K562 (cell line): ENCODE measurements at regions not wholly inside any gene's neighbourhood (a gene's known extent, or its start where the extent isn't known, plus 50 kb on each side); places are given as distances from the start of the nearest gene placed in this dataset.

Source experiments
- ATAC-seq: fragments of 200-7000 bp; cut with Tn5 transposase; 3 replicates; pipeline ENCODE4 v1.9.1; 2020; ENCODE audit warnings: moderate library complexity
- BruUV-seq: library from RNA; stranded (reverse); fragments of 400-500 nt; replicated peaks from 2 replicates; lab custom pipeline; 2021; lab: Mats Ljungman, UMichigan
- CTCF ChIA-PET: fragments of 300-600 bp; formaldehyde crosslinking; extraction: SDS; loops from one replicate; lab custom pipeline; 2021; ENCODE audit warnings: low intra/inter-chr PET ratio; lab: Yijun Ruan, JAX
- POLR2A ChIA-PET: fragments of 300-600, 350-650 bp; sonication (Branson Sonifier 250); formaldehyde crosslinking; extraction: SDS; loops from one replicate; lab custom pipeline; 2021; ENCODE audit warnings: antibody characterized with exemption, inconsistent platforms; lab: Yijun Ruan, JAX
- DNase-seq, 4 experiments: peaks; one replicate each; pipeline versions ENCODE4 v3.0.0 to v3.0.0-alpha.2; 2011 to 2018; ENCODE audit warnings: low spot score in 3 of 4, mixed read lengths in 3 of 4; ENCODE audit errors: extremely low read depth in 1 of 4
- FAIRE-seq: peaks from 2 replicates; lab custom pipeline; 2011; peaks lifted over from hg19 to GRCh38; lab: Jason Lieb, UNC
- H2AFZ ChIP-seq: 2 replicates; pipeline ENCODE4 v1.6.0; 2011; ENCODE audit warnings: low read depth, low read length, control low read depth, inconsistent platforms
- H3K27ac ChIP-seq: fragments of 200-600 bp; 3 replicates; pipeline ENCODE4 v1.8.0; 2011; ENCODE audit warnings: low read depth, mild to moderate bottlenecking, control low read depth, inconsistent platforms, low read length, moderate library complexity, mixed read lengths; ENCODE audit errors: extremely low read depth
- H3K27me3 ChIP-seq, 2 experiments: fragments of 300-600 bp in 1 of 2; 2 replicates in 1 of 2; 3 replicates in 1 of 2; pipeline versions ENCODE4 v1.6.0 to v1.8.0; 2011; ENCODE audit warnings: inconsistent platforms in 2 of 2, low read length in 2 of 2, mild to moderate bottlenecking in 1 of 2, mixed read lengths in 1 of 2, moderate library complexity in 1 of 2; ENCODE audit not compliant: control insufficient read depth in 2 of 2, insufficient read depth in 2 of 2
- H3K36me3 ChIP-seq: fragments of 300-600 bp; 3 replicates; pipeline ENCODE4 v1.8.0; 2011; ENCODE audit warnings: mild to moderate bottlenecking, low read length, inconsistent platforms; ENCODE audit not compliant: control insufficient read depth, insufficient read depth
- H3K4me1 ChIP-seq, 2 experiments: fragments of 200-600 bp in 1 of 2; replicated peaks in 1 of 2; 2 replicates in 1 of 2; 3 replicates in 1 of 2; pipeline versions ENCODE4 v1.5.1 to v1.8.0; 2011; ENCODE audit warnings: inconsistent platforms in 2 of 2, low read length in 2 of 2, mild to moderate bottlenecking in 1 of 2, mixed read lengths in 1 of 2, moderate library complexity in 1 of 2; ENCODE audit not compliant: control insufficient read depth in 2 of 2, insufficient read depth in 2 of 2
- H3K4me2 ChIP-seq: 2 replicates; pipeline ENCODE4 v1.6.1; 2011; ENCODE audit warnings: low read length, control low read depth, inconsistent platforms, mixed read lengths; ENCODE audit not compliant: insufficient read depth
- H3K4me3 ChIP-seq: fragments of 200-600 bp; sonication (generic), shearing (Covaris generic); 2 replicates; pipeline ENCODE4 v1.5.1; 2016; ENCODE audit warnings: control low read depth, inconsistent platforms
- H3K79me2 ChIP-seq: fragments of 200-600 bp; 3 replicates; pipeline ENCODE4 v1.8.0; 2011; ENCODE audit warnings: low read length, inconsistent platforms; ENCODE audit not compliant: control insufficient read depth, insufficient read depth
- H3K9ac ChIP-seq, 2 experiments: 2 replicates each; pipeline versions ENCODE4 v1.6.0 to v1.6.1; 2011; ENCODE audit warnings: low read depth in 2 of 2, low read length in 2 of 2, control low read depth in 1 of 2, inconsistent platforms in 1 of 2, mild to moderate bottlenecking in 1 of 2, mixed read lengths in 1 of 2; ENCODE audit not compliant: insufficient read depth in 1 of 2
- H3K9me1 ChIP-seq: one replicate; pipeline ENCODE4 v1.6.0; 2011; ENCODE audit warnings: inconsistent platforms, mild to moderate bottlenecking, low read length, moderate library complexity; ENCODE audit not compliant: control insufficient read depth, insufficient read depth
- H3K9me3 ChIP-seq: replicated peaks from 2 replicates; pipeline ENCODE4 v1.5.1; 2011; ENCODE audit warnings: low read depth, low read length, inconsistent platforms; ENCODE audit not compliant: control insufficient read depth, insufficient read depth
- H4K20me1 ChIP-seq: replicated peaks from 2 replicates; pipeline ENCODE4 v1.6.1; 2011; ENCODE audit warnings: low read length, inconsistent platforms, mixed read lengths; ENCODE audit not compliant: control insufficient read depth, insufficient read depth
- ATF7 ChIP-seq: fragments of 450-650 bp; IDR thresholded peaks from 2 replicates; pipeline ENCODE4 v1.7.1; 2014; ENCODE audit warnings: mild to moderate bottlenecking, moderate library complexity
- HNRNPL ChIP-seq: fragments of 200-400 bp; formaldehyde crosslinking; IDR thresholded peaks from 2 replicates; pipeline ENCODE4 v1.6.1; 2017; ENCODE audit warnings: low read depth, mild to moderate bottlenecking, low read length
- LEF1 ChIP-seq: fragments of 450-650 bp; IDR thresholded peaks from 2 replicates; pipeline ENCODE4 v1.6.1; 2016; ENCODE audit warnings: mild to moderate bottlenecking
- NEUROD1 ChIP-seq: fragments of 150-350 bp; IDR thresholded peaks from 2 replicates; pipeline ENCODE4 v1.6.1; 2014; ENCODE audit warnings: borderline replicate concordance, low read length, low read depth; ENCODE audit not compliant: partially characterized antibody
- NRF1 ChIP-seq, 2 experiments: fragments of 450-650 bp; IDR thresholded peaks in 1 of 2; conservative IDR thresholded peaks in 1 of 2; 2 replicates each; pipeline ENCODE4 v1.6.1; 2014; ENCODE audit warnings: mild to moderate bottlenecking in 2 of 2
- RAD21 ChIP-seq, 2 experiments: fragments of 250-450 bp in 1 of 2; fragments of 450-650 bp in 1 of 2; sonication (Bioruptor Pico) in 1 of 2; formaldehyde crosslinking in 1 of 2; IDR thresholded peaks in 1 of 2; conservative IDR thresholded peaks in 1 of 2; 2 replicates each; pipeline versions ENCODE4 v1.4.0 to v1.8.0; 2020 to 2022; ENCODE audit warnings: mild to moderate bottlenecking in 2 of 2, moderate library complexity in 1 of 2
- RREB1 ChIP-seq: fragments of 250-450 bp; sonication (Bioruptor Pico); IDR thresholded peaks from 2 replicates; pipeline ENCODE4 v1.4.0; 2020
- SMAD4 ChIP-seq: fragments of 250-450 bp; sonication (Bioruptor Pico); conservative IDR thresholded peaks from 2 replicates; pipeline ENCODE4 v1.8.0; 2021; ENCODE audit warnings: inconsistent platforms, mild to moderate bottlenecking, moderate library complexity
- ZMIZ1 ChIP-seq, 2 experiments: fragments of 150-350 bp in 1 of 2; IDR thresholded peaks; 2 replicates each; pipeline ENCODE4 v1.6.1; 2012 to 2016; ENCODE audit warnings: low read depth in 2 of 2, low read length in 2 of 2, mild to moderate bottlenecking in 1 of 2, moderate library complexity in 1 of 2
- WGBS: fragments of 100-300 bp; shearing (Covaris generic); methylation state at CpG from one replicate; pipeline ENCODE4 v1.1.6; 2016; ENCODE audit warnings: low coverage, mixed read lengths; ENCODE audit not compliant: insufficient coverage; ENCODE audit errors: missing lambda C conversion rate; 5-methylcytosine and 5-hydroxymethylcytosine counted together
- in situ Hi-C: fragments of 300-500 bp; cut with MboI; formaldehyde crosslinking; loops from 4 replicates; pipeline ENCODE4 v1.15.0; 2018; ENCODE audit warnings: inconsistent platforms, mixed read lengths
- intact Hi-C: fragments of 100-400 bp; cut with micrococcal nuclease; formaldehyde crosslinking; loops from 2 replicates; pipeline ENCODE4 v1.14.2; 2022

GRCh38 chr10:21337171-21337792 is 188.2 kb downstream of the SKIDA1 start (continued):
- no peak for TF ChIP-seq RREB1 (CRISPR knock-in tag)

GRCh38 chr10:21336476-21337170 is 188.9 kb downstream of the SKIDA1 start:
- Histone ChIP-seq H4K20me1 (0 out of 2 replicates have a peak, but pooled peaks cover 5% of the 10 kb centered on the region), H3K79me2 (no peaks in the 10 kb centered on the region), H3K4me1 (peaks cover 10 to 21% of the 10 kb centered on the region in 2 experiments), H2AFZ (no peak overlapping the region), H3K9me3 (no peaks in the 10 kb centered on the region), H3K27me3 (no peaks in the 10 kb centered on the region; a peak in 1 of 5 replicates), H3K36me3 (no peaks in the 10 kb centered on the region), H3K4me3 (no peak overlapping the region), H3K4me2 (peak overlapping the region; percentile 59), H3K27ac (peak overlapping the region; percentile 11; the same call in 1 of the 3 replicates), H3K9ac (no peak overlapping the region; a peak in 1 of 4 replicates), H3K9me1 (no peaks in the 10 kb centered on the region)
- peak; percentile 91 for FAIRE-seq
- DNase-seq, result peak; percentile 67 to 91 (median 77)
- peak; percentile 91 for ATAC-seq
- ChIA-PET POLR2A (no interaction called here), CTCF (no interaction called here)
- 4% methylated on average over 7 of the region's 8 CpGs for WGBS
- intact Hi-C loops, result loop anchor here (1.0 kb wide), 1 partner anchor 58 kb away; no protein-coding TSS in a partner anchor
- in situ Hi-C loops, result no loop called here
- no TSS peak for BruUV-seq
- TF ChIP-seq NRF1 (conservative IDR thresholded peaks at IDR 0.05 in 1 of 2, IDR thresholded peaks at IDR 0.05 in 1 of 2) (no peak), SMAD4 (CRISPR knock-in tag) (no peak), RAD21 (CRISPR knock-in tag; conservative IDR thresholded peaks at IDR 0.05 in 1 of 2, IDR thresholded peaks at IDR 0.05 in 1 of 2) (peak in 1 of 2 experiments; percentile 25; a peak in 1 of 4 replicates), ZMIZ1 (IDR thresholded peaks at IDR 0.05; ENCODE audit: low read depth in 2 of 2, low read length in 2 of 2) (peak in 1 of 2 experiments; percentile 57; a peak in 1 of 4 replicates), HNRNPL (no peak), LEF1 (no peak), NEUROD1 (peak; percentile 81), ATF7 (peak; percentile 59)
